Astrocyte (in vitro differentiated cells and primary cell): ENCODE measurements at regions not wholly inside any gene's neighbourhood (a gene's known extent, or its start where the extent isn't known, plus 50 kb on each side); places are given as distances from the start of the nearest gene placed in this dataset.

Experiments
- EZH2 ChIP-seq: IDR thresholded peaks from 2 replicates; pipeline ENCODE4 v1.6.1; 2012; ENCODE audit warnings: mild to moderate bottlenecking, low read length, inconsistent platforms; ENCODE audit not compliant: insufficient read depth
- TF ChIP-seq, protein P1 (sequence below): IDR thresholded peaks from 2 replicates; pipeline ENCODE4 v1.5.1; 2011; ENCODE audit warnings: low read depth, mild to moderate bottlenecking, inconsistent platforms, low read length, moderate library complexity; ENCODE audit not compliant: insufficient read depth

- TF ChIP-seq EZH2 = no peak
- TF ChIP-seq, protein P1, sequence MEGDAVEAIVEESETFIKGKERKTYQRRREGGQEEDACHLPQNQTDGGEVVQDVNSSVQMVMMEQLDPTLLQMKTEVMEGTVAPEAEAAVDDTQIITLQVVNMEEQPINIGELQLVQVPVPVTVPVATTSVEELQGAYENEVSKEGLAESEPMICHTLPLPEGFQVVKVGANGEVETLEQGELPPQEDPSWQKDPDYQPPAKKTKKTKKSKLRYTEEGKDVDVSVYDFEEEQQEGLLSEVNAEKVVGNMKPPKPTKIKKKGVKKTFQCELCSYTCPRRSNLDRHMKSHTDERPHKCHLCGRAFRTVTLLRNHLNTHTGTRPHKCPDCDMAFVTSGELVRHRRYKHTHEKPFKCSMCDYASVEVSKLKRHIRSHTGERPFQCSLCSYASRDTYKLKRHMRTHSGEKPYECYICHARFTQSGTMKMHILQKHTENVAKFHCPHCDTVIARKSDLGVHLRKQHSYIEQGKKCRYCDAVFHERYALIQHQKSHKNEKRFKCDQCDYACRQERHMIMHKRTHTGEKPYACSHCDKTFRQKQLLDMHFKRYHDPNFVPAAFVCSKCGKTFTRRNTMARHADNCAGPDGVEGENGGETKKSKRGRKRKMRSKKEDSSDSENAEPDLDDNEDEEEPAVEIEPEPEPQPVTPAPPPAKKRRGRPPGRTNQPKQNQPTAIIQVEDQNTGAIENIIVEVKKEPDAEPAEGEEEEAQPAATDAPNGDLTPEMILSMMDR = no peak
Measured at GRCh38 chr5:12672141-12672540, 767.9 kb upstream of the CTNND2 start.
